ENCODE measurements at regions not wholly inside any gene's neighbourhood (a gene's known extent, or its start where the extent isn't known, plus 50 kb on each side); places are given as distances from the start of the nearest gene placed in this dataset.

GRCh38 chr20:61050336-61050890, 201.6 kb upstream of the CDH4 start:
- no peak for DNase-seq (ENCODE audit: low spot score)

- no peak for DNase-seq (ENCODE audit: low spot score)
Measured at GRCh38 chr20:61052195-61052750, 199.8 kb upstream of the CDH4 start.

- no peak for DNase-seq (ENCODE audit: low spot score)
Measured at GRCh38 chr20:61052776-61053442, 199.2 kb upstream of the CDH4 start.

GRCh38 chr20:61053487-61053886, 198.6 kb upstream of the CDH4 start:
- no peak for DNase-seq (ENCODE audit: low spot score)

- DNase-seq (ENCODE audit: low spot score) = no peak
Measured at GRCh38 chr20:61053889-61054288, 198.2 kb upstream of the CDH4 start.

- DNase-seq (ENCODE audit: low spot score) = no peak
Measured at GRCh38 chr20:61054411-61054810, 197.7 kb upstream of the CDH4 start.

- no peak for DNase-seq (ENCODE audit: low spot score)
Measured at GRCh38 chr20:61055180-61056010, 196.7 kb upstream of the CDH4 start.

GRCh38 chr20:61056116-61056515, 195.9 kb upstream of the CDH4 start:
- no peak for DNase-seq (ENCODE audit: low spot score)

GRCh38 chr20:61056627-61057442, 195.2 kb upstream of the CDH4 start:
- DNase-seq (ENCODE audit: low spot score) = no peak

- DNase-seq (ENCODE audit: low spot score) = no peak
Measured at GRCh38 chr20:61057443-61058121, 194.5 kb upstream of the CDH4 start.

- no peak for DNase-seq (ENCODE audit: low spot score)
Measured at GRCh38 chr20:61061981-61062380, 190.1 kb upstream of the CDH4 start.

- DNase-seq (ENCODE audit: low spot score) = no peak
Measured at GRCh38 chr20:61065853-61066252, 186.2 kb upstream of the CDH4 start.

GRCh38 chr20:61066526-61066925, 185.5 kb upstream of the CDH4 start:
- DNase-seq (ENCODE audit: low spot score) = no peak

GRCh38 chr20:61067221-61067620, 184.8 kb upstream of the CDH4 start:
- DNase-seq (ENCODE audit: low spot score) = no peak

- DNase-seq (ENCODE audit: low spot score) = no peak
Measured at GRCh38 chr20:61072398-61072797, 179.7 kb upstream of the CDH4 start.

GRCh38 chr20:61073376-61073775, 178.7 kb upstream of the CDH4 start:
- no peak for DNase-seq (ENCODE audit: low spot score)

GRCh38 chr20:61082720-61083119, 169.3 kb upstream of the CDH4 start:
- DNase-seq (ENCODE audit: low spot score) = no peak

GRCh38 chr20:61083431-61083830, 168.6 kb upstream of the CDH4 start:
- no peak for DNase-seq (ENCODE audit: low spot score)

GRCh38 chr20:61086031-61086430, 166.0 kb upstream of the CDH4 start:
- no peak for DNase-seq (ENCODE audit: low spot score)

GRCh38 chr20:61090541-61090940, 161.5 kb upstream of the CDH4 start:
- DNase-seq (ENCODE audit: low spot score) = no peak

- no peak for DNase-seq (ENCODE audit: low spot score)
Measured at GRCh38 chr20:61092251-61092650, 159.8 kb upstream of the CDH4 start.

- DNase-seq (ENCODE audit: low spot score) = no peak
Measured at GRCh38 chr20:61094581-61094980, 157.5 kb upstream of the CDH4 start.

All from CD4-positive, alpha-beta T cell treated with Interleukin-6 at 100 ng/mL for 8 hours (primary cell).